ENCODE measurements at regions not wholly inside any gene's neighbourhood (a gene's known extent, or its start where the extent isn't known, plus 50 kb on each side); places are given as distances from the start of the nearest gene placed in this dataset.
"Not testable (repeated sequence)": the region's sequence is repeated elsewhere in the genome, so short reads cannot be mapped to it uniquely, and the experiment has no call there.

DNA sequence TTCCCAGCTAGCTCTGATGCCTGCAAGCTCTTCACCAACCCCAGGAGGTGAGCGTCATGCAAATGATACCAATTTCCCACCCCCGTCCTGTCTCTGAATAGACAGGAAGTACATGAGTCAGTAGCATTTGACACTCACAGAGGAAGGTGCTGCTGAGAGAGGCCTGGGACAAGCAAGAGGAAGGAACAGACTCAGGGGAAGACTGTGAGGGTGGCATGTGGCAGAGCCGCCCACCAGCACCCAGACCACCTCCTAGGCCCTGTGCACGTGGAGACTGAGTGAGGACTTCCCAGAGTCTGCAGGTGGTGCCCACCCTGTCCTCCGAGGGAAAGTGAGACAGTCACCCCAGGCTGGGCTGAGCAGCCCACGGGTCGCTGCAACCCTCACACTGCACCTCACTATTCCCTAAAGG is 199.5 kb upstream of the SFSWAP start:
- no peaks in the 10 kb centered on the region for H3K9me3 ChIP-seq
- DNase-seq, result no peak
- TF ChIP-seq, protein P1, sequence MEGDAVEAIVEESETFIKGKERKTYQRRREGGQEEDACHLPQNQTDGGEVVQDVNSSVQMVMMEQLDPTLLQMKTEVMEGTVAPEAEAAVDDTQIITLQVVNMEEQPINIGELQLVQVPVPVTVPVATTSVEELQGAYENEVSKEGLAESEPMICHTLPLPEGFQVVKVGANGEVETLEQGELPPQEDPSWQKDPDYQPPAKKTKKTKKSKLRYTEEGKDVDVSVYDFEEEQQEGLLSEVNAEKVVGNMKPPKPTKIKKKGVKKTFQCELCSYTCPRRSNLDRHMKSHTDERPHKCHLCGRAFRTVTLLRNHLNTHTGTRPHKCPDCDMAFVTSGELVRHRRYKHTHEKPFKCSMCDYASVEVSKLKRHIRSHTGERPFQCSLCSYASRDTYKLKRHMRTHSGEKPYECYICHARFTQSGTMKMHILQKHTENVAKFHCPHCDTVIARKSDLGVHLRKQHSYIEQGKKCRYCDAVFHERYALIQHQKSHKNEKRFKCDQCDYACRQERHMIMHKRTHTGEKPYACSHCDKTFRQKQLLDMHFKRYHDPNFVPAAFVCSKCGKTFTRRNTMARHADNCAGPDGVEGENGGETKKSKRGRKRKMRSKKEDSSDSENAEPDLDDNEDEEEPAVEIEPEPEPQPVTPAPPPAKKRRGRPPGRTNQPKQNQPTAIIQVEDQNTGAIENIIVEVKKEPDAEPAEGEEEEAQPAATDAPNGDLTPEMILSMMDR (IDR thresholded peaks at IDR 0.05), result no peak
- TF ChIP-seq POLR2A (IDR thresholded peaks at IDR 0.05), result no peak
- no peaks in the 10 kb centered on the region for H3K4me1 ChIP-seq
- intact Hi-C loops (cut with DNase I), result no loop called here
- no peak overlapping the region for H3K27ac ChIP-seq
- no peak overlapping the region for H3K4me3 ChIP-seq (replicated peaks in 1 of 3)
- no peaks in the 10 kb centered on the region for H3K36me3 ChIP-seq
- H3K27me3 ChIP-seq, result no peaks in the 10 kb centered on the region
- WGBS, 2 donors, result 54 to 59% methylated on average over 5 to 7 of the region's 7 CpGs

- no peak for DNase-seq
- Histone ChIP-seq H3K4me1 (no peaks in the 10 kb centered on the region), H3K27me3 (no peaks in the 10 kb centered on the region), H3K36me3 (no peaks in the 10 kb centered on the region), H3K27ac (no peak overlapping the region), H3K4me3 (replicated peaks in 1 of 3) (no peak overlapping the region), H3K9me3 (no peaks in the 10 kb centered on the region)
- WGBS, 2 donors, result 81 to 85% methylated on average over 11 of the region's 11 CpGs
- no peak for TF ChIP-seq POLR2A (IDR thresholded peaks at IDR 0.05)
- TF ChIP-seq, protein P1 (IDR thresholded peaks at IDR 0.05), result no peak
- intact Hi-C loops (cut with DNase I), result no loop called here
Observed at GRCh38 chr12:131511803-131512561, 198.9 kb upstream of the SFSWAP start.

- intact Hi-C loops (cut with DNase I), result no loop called here
- 32 to 47% methylated on average over 6 of the region's 6 CpGs for WGBS, 2 donors
- H3K9me3 ChIP-seq, result no peaks in the 10 kb centered on the region
- no peaks in the 10 kb centered on the region for H3K36me3 ChIP-seq
- no peak overlapping the region for H3K27ac ChIP-seq
- TF ChIP-seq, protein P1 (IDR thresholded peaks at IDR 0.05), result no peak
- no peak for TF ChIP-seq POLR2A (IDR thresholded peaks at IDR 0.05)
- H3K4me3 ChIP-seq (replicated peaks in 1 of 3), result no peak overlapping the region
- H3K4me1 ChIP-seq, result no peaks in the 10 kb centered on the region
- no peak for DNase-seq
- H3K27me3 ChIP-seq, result no peaks in the 10 kb centered on the region
Observed at GRCh38 chr12:131513606-131514005, 197.3 kb upstream of the SFSWAP start.

- H3K27me3 ChIP-seq; H3K4me3 ChIP-seq (replicated peaks in 1 of 3); DNase-seq; H3K4me1 ChIP-seq; H3K27ac ChIP-seq; H3K9me3 ChIP-seq; intact Hi-C loops (cut with DNase I); H3K36me3 ChIP-seq: not testable (repeated sequence)
- WGBS, 2 donors, result 89% methylated on average over 8 of the region's 8 CpGs
Observed at GRCh38 chr12:131520553-131520952, 190.3 kb upstream of the SFSWAP start.

DNA sequence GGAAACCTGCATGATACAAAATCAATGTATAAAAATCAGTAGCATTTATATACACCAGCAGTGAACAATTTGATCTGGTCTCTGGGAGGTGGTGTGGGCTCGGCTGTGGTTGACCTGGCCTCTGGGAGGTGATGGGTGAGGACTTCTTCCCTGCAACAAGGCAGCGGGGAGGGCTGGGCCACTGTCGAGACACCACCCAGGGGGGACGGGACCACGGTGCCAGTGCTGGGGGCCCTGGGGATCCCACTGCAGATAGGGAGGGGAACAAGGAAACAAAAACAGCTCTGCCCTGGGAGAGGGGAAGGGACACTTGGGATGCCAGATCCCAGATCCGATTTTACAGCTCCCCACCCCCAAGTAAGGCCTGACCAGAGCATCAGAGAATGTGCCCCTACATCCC is 189.6 kb upstream of the SFSWAP start:
- 77 to 79% methylated on average over 6 of the region's 6 CpGs for WGBS, 2 donors

More for the DNA sequence above, 189.6 kb upstream of the SFSWAP start:
- Histone ChIP-seq H3K27ac (no peak overlapping the region), H3K4me1 (no peaks in the 10 kb centered on the region), H3K36me3 (no peaks in the 10 kb centered on the region), H3K9me3 (no peaks in the 10 kb centered on the region), H3K27me3 (no peaks in the 10 kb centered on the region), H3K4me3 (replicated peaks in 1 of 3) (no peak overlapping the region)
- no peak for DNase-seq
- no peak for TF ChIP-seq POLR2A (IDR thresholded peaks at IDR 0.05)
- TF ChIP-seq, protein P1 (IDR thresholded peaks at IDR 0.05), result no peak
- intact Hi-C loops (cut with DNase I), result no loop called here
